Endothelial cell of umbilical vein (primary cell): ENCODE measurements at regions not wholly inside any gene's neighbourhood (a gene's known extent, or its start where the extent isn't known, plus 50 kb on each side); places are given as distances from the start of the nearest gene placed in this dataset.

Experiments
- POLR2A ChIP-seq: IDR thresholded peaks from 2 replicates; pipeline ENCODE4 v1.6.1; 2012; ENCODE audit warnings: low read depth, mild to moderate bottlenecking, control low read depth, low read length
- POLR2AphosphoS5 ChIP-seq: IDR thresholded peaks from 2 replicates; pipeline ENCODE4 v1.6.1; 2012; ENCODE audit warnings: low read depth, mild to moderate bottlenecking, control low read depth, low read length, moderate library complexity; ENCODE audit not compliant: insufficient read depth
- TF ChIP-seq, protein P1 (sequence below), 2 donors: IDR thresholded peaks; 1 replicate in 1 of 2; 2 replicates in 1 of 2; pipeline ENCODE4 v1.5.1; 2011; ENCODE audit warnings: low read length in 2 of 2, mild to moderate bottlenecking in 2 of 2, moderate library complexity in 2 of 2, control low read depth in 1 of 2, inconsistent platforms in 1 of 2, low read depth in 1 of 2; ENCODE audit not compliant: insufficient read depth in 1 of 2; ENCODE audit errors: extremely low read depth in 1 of 2
- TF ChIP-seq, protein P2 (sequence below): IDR thresholded peaks from 2 replicates; pipeline ENCODE4 v1.6.1; 2011; ENCODE audit not compliant: insufficient read depth, insufficient read length

DNA sequence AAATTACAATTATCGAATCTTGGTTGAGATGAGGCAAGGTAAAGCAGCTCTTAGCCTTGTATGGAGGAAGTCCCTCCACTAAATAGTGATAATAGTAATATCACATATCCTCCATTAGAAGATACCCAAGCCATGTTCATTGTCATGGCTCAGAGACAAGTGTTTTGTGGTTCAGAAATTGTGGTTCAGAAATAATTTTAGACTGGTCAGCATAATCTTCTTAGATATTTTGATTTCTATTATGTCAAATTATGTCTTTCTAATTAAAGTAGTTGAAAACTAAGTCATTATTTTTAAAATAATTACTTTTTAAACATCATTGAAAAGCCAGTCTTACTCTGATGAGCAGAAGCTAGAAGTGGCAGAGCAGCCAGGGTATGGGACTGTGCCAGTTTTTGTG, 507.7 kb downstream of the HTR7 start:
- TF ChIP-seq, protein P1, sequence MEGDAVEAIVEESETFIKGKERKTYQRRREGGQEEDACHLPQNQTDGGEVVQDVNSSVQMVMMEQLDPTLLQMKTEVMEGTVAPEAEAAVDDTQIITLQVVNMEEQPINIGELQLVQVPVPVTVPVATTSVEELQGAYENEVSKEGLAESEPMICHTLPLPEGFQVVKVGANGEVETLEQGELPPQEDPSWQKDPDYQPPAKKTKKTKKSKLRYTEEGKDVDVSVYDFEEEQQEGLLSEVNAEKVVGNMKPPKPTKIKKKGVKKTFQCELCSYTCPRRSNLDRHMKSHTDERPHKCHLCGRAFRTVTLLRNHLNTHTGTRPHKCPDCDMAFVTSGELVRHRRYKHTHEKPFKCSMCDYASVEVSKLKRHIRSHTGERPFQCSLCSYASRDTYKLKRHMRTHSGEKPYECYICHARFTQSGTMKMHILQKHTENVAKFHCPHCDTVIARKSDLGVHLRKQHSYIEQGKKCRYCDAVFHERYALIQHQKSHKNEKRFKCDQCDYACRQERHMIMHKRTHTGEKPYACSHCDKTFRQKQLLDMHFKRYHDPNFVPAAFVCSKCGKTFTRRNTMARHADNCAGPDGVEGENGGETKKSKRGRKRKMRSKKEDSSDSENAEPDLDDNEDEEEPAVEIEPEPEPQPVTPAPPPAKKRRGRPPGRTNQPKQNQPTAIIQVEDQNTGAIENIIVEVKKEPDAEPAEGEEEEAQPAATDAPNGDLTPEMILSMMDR (IDR thresholded peaks at IDR 0.05; ENCODE audit: extremely low read depth in 1 of 2, insufficient read depth in 1 of 2, low read depth in 1 of 2, low read length in 2 of 2), result no peak
- TF ChIP-seq POLR2A (no peak), POLR2AphosphoS5 (no peak)
- TF ChIP-seq, protein P2, sequence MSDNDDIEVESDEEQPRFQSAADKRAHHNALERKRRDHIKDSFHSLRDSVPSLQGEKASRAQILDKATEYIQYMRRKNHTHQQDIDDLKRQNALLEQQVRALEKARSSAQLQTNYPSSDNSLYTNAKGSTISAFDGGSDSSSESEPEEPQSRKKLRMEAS, result no peak
